Adrenal gland (tissue), 9 donors: ENCODE measurements at regions not wholly inside any gene's neighbourhood (a gene's known extent, or its start where the extent isn't known, plus 50 kb on each side); places are given as distances from the start of the nearest gene placed in this dataset.
"Not testable (repeated sequence)": the region's sequence is repeated elsewhere in the genome, so short reads cannot be mapped to it uniquely, and the experiment has no call there.

Source experiments
- DNase-seq, 7 donors: peaks; one replicate each; pipeline ENCODE4 v3.0.0-alpha.2; 2019 to 2020
- H3K27ac ChIP-seq, 5 donors: fragments of 200-600 bp; sonication (generic) in 4 of 5; 1 replicate in 3 of 5; 2 replicates in 2 of 5; pipeline versions ENCODE4 v1.5.1 to v1.8.0; 2016 to 2020; ENCODE audit warnings: mild to moderate bottlenecking in 1 of 5
- H3K27me3 ChIP-seq: fragments of 200-600 bp; 2 replicates; pipeline ENCODE4 v1.8.0; 2021
- H3K36me3 ChIP-seq, 2 donors: fragments of 200-600 bp; replicated peaks in 1 of 2; 1 replicate in 1 of 2; 2 replicates in 1 of 2; pipeline versions ENCODE4 v1.5.1 to v1.8.0; 2018 to 2022
- H3K4me1 ChIP-seq, 2 donors: fragments of 200-600 bp; replicated peaks in 1 of 2; 1 replicate in 1 of 2; 2 replicates in 1 of 2; pipeline versions ENCODE4 v1.5.1 to v1.8.0; 2018 to 2021
- H3K4me3 ChIP-seq, 4 donors: fragments of 200-600 bp; sonication (generic) in 3 of 4; one replicate each; pipeline ENCODE4 v1.5.1; 2016 to 2018
- H3K9me3 ChIP-seq, 3 donors: fragments of 200-600 bp; sonication (generic) in 1 of 3; replicated peaks in 1 of 3; 1 replicate in 2 of 3; 2 replicates in 1 of 3; pipeline versions ENCODE4 v1.5.1 to v1.8.0; 2016 to 2021
- CTCF ChIP-seq, 6 experiments: fragments of 450-650 bp in 4 of 6; fragments of 200-600 bp in 2 of 6; sonication (generic) in 1 of 6; IDR thresholded peaks; 1 replicate in 5 of 6; 2 replicates in 1 of 6; pipeline versions ENCODE4 v1.5.1 to v1.8.0; 2016 to 2021; ENCODE audit warnings: antibody characterized with exemption in 6 of 6, mild to moderate bottlenecking in 2 of 6, moderate library complexity in 1 of 6
- POLR2A ChIP-seq, 2 donors: fragments of 450-650 bp; IDR thresholded peaks; one replicate each; pipeline ENCODE4 v1.6.1; 2017; ENCODE audit warnings: antibody characterized with exemption in 2 of 2, mild to moderate bottlenecking in 2 of 2, moderate library complexity in 1 of 2
- WGBS, 4 donors: extraction: QIAGEN DNeasy Blood & Tissue Kit in 2 of 4; methylation state at CpG; one replicate each; pipeline versions ENCODE4 v1.1.5 to v1.1.7; 2013 to 2017; 5-methylcytosine and 5-hydroxymethylcytosine counted together
- intact Hi-C, 2 donors: fragments of 100-400 bp; cut with DNase I; formaldehyde crosslinking; loops; one replicate each; pipeline versions ENCODE4 v1.14.1 to v1.15.0; 2022 to 2023
- donor health status: healthy with polysubstance abuse.
- donor health status: Bipolar disorder and iron deficiency.
- donor health status: DM: yes; HTN: yes; CAD: no.
- donor health status: DM: no; HTN: no; CAD: no.
- donor health status: DM: no; HTN: no; CAD: no.

GRCh38 chr13:108056278-108056677, 159.1 kb downstream of the LIG4 start:
- no peaks in the 10 kb centered on the region for H3K27me3 ChIP-seq
- DNase-seq = no peak
- H3K9me3 ChIP-seq = no peaks in the 10 kb centered on the region
- H3K36me3 ChIP-seq = no peaks in the 10 kb centered on the region
- H3K4me1 ChIP-seq = no peaks in the 10 kb centered on the region
- intact Hi-C loops = no loop called here
- no peak overlapping the region for H3K4me3 ChIP-seq
- no peak for TF ChIP-seq POLR2A (IDR thresholded peaks at IDR 0.05)
- TF ChIP-seq CTCF (IDR thresholded peaks at IDR 0.05) = no peak
- WGBS, 4 donors = 33 to 52% (median 41%) methylated on average over 2 of the region's 2 CpGs
- H3K27ac ChIP-seq = no peak overlapping the region

GRCh38 chr13:108049211-108049610, 166.1 kb downstream of the LIG4 start:
- TF ChIP-seq CTCF (IDR thresholded peaks at IDR 0.05) = no peak
- TF ChIP-seq POLR2A (IDR thresholded peaks at IDR 0.05) = no peak
- intact Hi-C loops = no loop called here
- WGBS, 4 donors = 41 to 58% (median 44%) methylated on average over 4 of the region's 4 CpGs
- DNase-seq = no peak
- no peak overlapping the region for H3K27ac ChIP-seq
- H3K4me1 ChIP-seq = no peaks in the 10 kb centered on the region
- no peaks in the 10 kb centered on the region for H3K9me3 ChIP-seq
- no peaks in the 10 kb centered on the region for H3K36me3 ChIP-seq
- no peaks in the 10 kb centered on the region for H3K27me3 ChIP-seq
- H3K4me3 ChIP-seq = no peak overlapping the region

GRCh38 chr13:108044954-108045353, 170.4 kb downstream of the LIG4 start:
- H3K27ac ChIP-seq = no peak overlapping the region
- WGBS, 4 donors = 27 to 44% (median 31%) methylated on average over 1 of the region's 1 CpG; no CpG with 5 or more reads in 1 of the 4 donors
- H3K4me3 ChIP-seq = no peak overlapping the region
- H3K36me3 ChIP-seq = no peaks in the 10 kb centered on the region
- DNase-seq = no peak
- no peaks in the 10 kb centered on the region for H3K4me1 ChIP-seq
- intact Hi-C loops = no loop called here
- H3K27me3 ChIP-seq = no peaks in the 10 kb centered on the region
- TF ChIP-seq POLR2A (IDR thresholded peaks at IDR 0.05) (no peak), CTCF (IDR thresholded peaks at IDR 0.05) (no peak)
- no peaks in the 10 kb centered on the region for H3K9me3 ChIP-seq

GRCh38 chr13:108042866-108043265, 172.5 kb downstream of the LIG4 start:
- intact Hi-C loops, H3K9me3 ChIP-seq, H3K4me1 ChIP-seq, H3K27me3 ChIP-seq, H3K27ac ChIP-seq, H3K4me3 ChIP-seq, DNase-seq, H3K36me3 ChIP-seq: not testable (repeated sequence)
- WGBS, 4 donors = 58 to 72% (median 60%) methylated on average over 6 of the region's 6 CpGs

GRCh38 chr13:108037348-108037747, 178.0 kb downstream of the LIG4 start:
- intact Hi-C loops = no loop called here

More at GRCh38 chr13:108037348-108037747, 178.0 kb downstream of the LIG4 start:
- H3K36me3 ChIP-seq = no peaks in the 10 kb centered on the region
- no peak overlapping the region for H3K27ac ChIP-seq
- H3K9me3 ChIP-seq = no peaks in the 10 kb centered on the region
- H3K4me1 ChIP-seq = no peaks in the 10 kb centered on the region
- DNase-seq = no peak
- TF ChIP-seq CTCF (IDR thresholded peaks at IDR 0.05) (no peak), POLR2A (IDR thresholded peaks at IDR 0.05) (no peak)
- H3K27me3 ChIP-seq = no peaks in the 10 kb centered on the region
- no peak overlapping the region for H3K4me3 ChIP-seq
- WGBS, 4 donors = 38 to 83% (median 52%) methylated on average over 1 of the region's 1 CpG
